Pancreas (tissue), 10 donors: ENCODE measurements at regions not wholly inside any gene's neighbourhood (a gene's known extent, or its start where the extent isn't known, plus 50 kb on each side); places are given as distances from the start of the nearest gene placed in this dataset.
A peak's percentile ranks its signal among the peaks of the same experiment; 100 is the strongest.

Experiments
- ATAC-seq, 4 donors: fragments of 200-7000 bp; cut with Tn5 transposase; one replicate each; pipeline versions ENCODE4 v1.8.0 to v1.9.1; 2020; ENCODE audit warnings: mild to moderate bottlenecking in 4 of 4, moderate library complexity in 4 of 4
- DNase-seq, 6 donors: peaks; one replicate each; pipeline ENCODE4 v3.0.0-alpha.2; 2020
- FAIRE-seq: peaks from 2 replicates; lab custom pipeline; 2012; peaks lifted over from hg19 to GRCh38; lab: Jason Lieb, UNC
- H3K27ac ChIP-seq, 4 donors: fragments of 200-600 bp; sonication (generic); 1 replicate in 3 of 4; 2 replicates in 1 of 4; pipeline versions ENCODE4 v1.5.0 to v1.8.0; 2020
- H3K27me3 ChIP-seq, 4 donors: fragments of 200-600 bp; one replicate each; pipeline ENCODE4 v1.8.0; 2021
- H3K36me3 ChIP-seq, 3 donors: fragments of 200-600 bp; sonication (generic) in 1 of 3; one replicate each; pipeline versions ENCODE4 v1.5.0 to v1.8.0; 2020 to 2021
- H3K4me1 ChIP-seq, 3 donors: fragments of 200-600 bp; one replicate each; pipeline ENCODE4 v1.8.0; 2021
- H3K4me3 ChIP-seq, 4 donors: fragments of 200-600 bp; sonication (generic) in 2 of 4; one replicate each; pipeline versions ENCODE4 v1.5.0 to v1.8.0; 2020 to 2021
- H3K9me3 ChIP-seq, 4 donors: fragments of 200-600 bp; one replicate each; pipeline ENCODE4 v1.8.0; 2021
- CTCF ChIP-seq, 4 donors: fragments of 200-600 bp; sonication (generic) in 3 of 4; IDR thresholded peaks; one replicate each; pipeline versions ENCODE4 v1.5.0 to v1.8.0; 2021; ENCODE audit warnings: antibody characterized with exemption in 4 of 4
- WGBS, 2 donors: extraction: QIAGEN DNeasy Blood & Tissue Kit; methylation state at CpG; one replicate each; pipeline ENCODE4 v1.1.7; 2013; 5-methylcytosine and 5-hydroxymethylcytosine counted together
- intact Hi-C, 3 donors: fragments of 100-400 bp; cut with DNase I; formaldehyde crosslinking; loops; one replicate each; pipeline versions ENCODE4 v1.11.1 to v1.14.2; 2022
- donor health status: healthy with polysubstance abuse.
- donor health status: DM: no; HTN: no; CAD: no; lungs with moderate emphysema.
- donor health status: DM: no; HTN: no; CAD: no.
- donor health status: control.
- donor health status: control.
- donor health status: Bipolar disorder and iron deficiency.
- donor health status: DM: yes; HTN: yes; CAD: no.
- donor health status: DM: no; HTN: no; CAD: no.
- donor health status: DM: no; HTN: no; CAD: no.
- donor health status: DM: yes; HTN: yes; CAD: no.

- ATAC-seq (no peak), FAIRE-seq (no peak), DNase-seq (no peak)
- H3K36me3 ChIP-seq = no peaks in the 10 kb centered on the region
- H3K9me3 ChIP-seq = no peaks in the 10 kb centered on the region
- H3K4me1 ChIP-seq = no peaks in the 10 kb centered on the region
- TF ChIP-seq CTCF (IDR thresholded peaks at IDR 0.05) = no peak
- H3K4me3 ChIP-seq = no peak overlapping the region
- no peaks in the 10 kb centered on the region for H3K27me3 ChIP-seq
- no peak overlapping the region for H3K27ac ChIP-seq
- intact Hi-C loops = no loop called here
These were observed 417.3 kb downstream of the OTOL1 start for GRCh38 chr3:161913786-161914389.

- WGBS, 2 donors = 5 to 10% methylated on average over 8 of the region's 8 CpGs
- DNase-seq (no peak), ATAC-seq (peak in 1 of 4 donors; percentile 35), FAIRE-seq (no peak)
- Histone ChIP-seq H3K36me3 (no peaks in the 10 kb centered on the region), H3K4me3 (no peak overlapping the region), H3K27ac (no peak overlapping the region), H3K9me3 (no peaks in the 10 kb centered on the region), H3K4me1 (no peaks in the 10 kb centered on the region), H3K27me3 (no peaks in the 10 kb centered on the region)
- intact Hi-C loops = no loop called here
- no peak for TF ChIP-seq CTCF (IDR thresholded peaks at IDR 0.05)
These were observed 418.3 kb downstream of the OTOL1 start for GRCh38 chr3:161914703-161915417.

GRCh38 chr3:161915418-161915750, 418.8 kb downstream of the OTOL1 start:
- Histone ChIP-seq H3K27me3 (no peaks in the 10 kb centered on the region), H3K4me3 (no peak overlapping the region), H3K27ac (no peak overlapping the region), H3K4me1 (no peaks in the 10 kb centered on the region), H3K9me3 (no peaks in the 10 kb centered on the region), H3K36me3 (no peaks in the 10 kb centered on the region)
- intact Hi-C loops = no loop called here
- no peak for DNase-seq
- 11 to 14% methylated on average over 4 of the region's 4 CpGs for WGBS, 2 donors
- FAIRE-seq = no peak
- ATAC-seq = no peak
- no peak for TF ChIP-seq CTCF (IDR thresholded peaks at IDR 0.05)

- no peak overlapping the region for H3K27ac ChIP-seq
- H3K4me3 ChIP-seq = no peak overlapping the region
- ATAC-seq (no peak), DNase-seq (no peak), FAIRE-seq (no peak)
- H3K9me3 ChIP-seq = no peaks in the 10 kb centered on the region
- no peaks in the 10 kb centered on the region for H3K36me3 ChIP-seq
- H3K4me1 ChIP-seq = no peaks in the 10 kb centered on the region
- intact Hi-C loops = no loop called here
- H3K27me3 ChIP-seq = no peaks in the 10 kb centered on the region
- WGBS, 2 donors = 55 to 66% methylated on average over 2 of the region's 2 CpGs
- TF ChIP-seq CTCF (IDR thresholded peaks at IDR 0.05) = no peak
These were observed 423.6 kb downstream of the OTOL1 start for GRCh38 chr3:161920196-161920595.

GRCh38 chr3:161925749-161926360, 429.2 kb downstream of the OTOL1 start:
- intact Hi-C loops = no loop called here

More at GRCh38 chr3:161925749-161926360, 429.2 kb downstream of the OTOL1 start:
- Histone ChIP-seq H3K9me3 (no peaks in the 10 kb centered on the region), H3K4me1 (no peaks in the 10 kb centered on the region), H3K4me3 (no peak overlapping the region), H3K36me3 (no peaks in the 10 kb centered on the region), H3K27ac (no peak overlapping the region), H3K27me3 (no peaks in the 10 kb centered on the region)
- DNase-seq (no peak), FAIRE-seq (no peak), ATAC-seq (no peak)
- 52 to 68% methylated on average over 2 of the region's 2 CpGs for WGBS, 2 donors
- no peak for TF ChIP-seq CTCF (IDR thresholded peaks at IDR 0.05)
